GM21723 (cell line): ENCODE measurements at regions not wholly inside any gene's neighbourhood (a gene's known extent, or its start where the extent isn't known, plus 50 kb on each side); places are given as distances from the start of the nearest gene placed in this dataset.
"Not testable (repeated sequence)": the region's sequence is repeated elsewhere in the genome, so short reads cannot be mapped to it uniquely, and the experiment has no call there.

Experiments
- ATAC-seq: cut with Tn5 transposase; IDR thresholded peaks from one replicate; pipeline ENCODE4 v1.9.1; 2021; ENCODE audit warnings: mild to moderate bottlenecking, moderate library complexity; ENCODE audit not compliant: unreplicated experiment

GRCh38 chr11:29490938-29491337 lies 525.9 kb downstream of the KCNA4 start:
- no peak for ATAC-seq

DNA sequence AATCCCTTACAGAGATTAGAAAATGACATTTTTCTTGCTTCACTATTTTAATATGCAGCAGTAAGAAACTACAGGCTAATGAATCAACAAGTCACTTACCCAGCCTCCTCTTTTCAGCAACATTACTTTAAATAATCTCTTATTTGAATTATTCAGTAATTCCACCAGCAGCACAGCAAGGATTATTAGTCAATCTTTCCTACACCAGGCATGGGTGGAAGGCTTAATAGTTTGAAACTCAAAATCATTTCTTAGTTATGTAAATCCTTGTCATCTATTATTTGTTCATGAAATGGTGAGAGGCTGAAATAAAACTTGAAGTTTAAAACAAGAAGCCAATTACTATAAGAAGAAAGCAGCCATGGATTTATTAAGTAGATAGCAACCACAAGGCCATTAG lies 530.5 kb downstream of the KCNA4 start:
- ATAC-seq = no peak

DNA sequence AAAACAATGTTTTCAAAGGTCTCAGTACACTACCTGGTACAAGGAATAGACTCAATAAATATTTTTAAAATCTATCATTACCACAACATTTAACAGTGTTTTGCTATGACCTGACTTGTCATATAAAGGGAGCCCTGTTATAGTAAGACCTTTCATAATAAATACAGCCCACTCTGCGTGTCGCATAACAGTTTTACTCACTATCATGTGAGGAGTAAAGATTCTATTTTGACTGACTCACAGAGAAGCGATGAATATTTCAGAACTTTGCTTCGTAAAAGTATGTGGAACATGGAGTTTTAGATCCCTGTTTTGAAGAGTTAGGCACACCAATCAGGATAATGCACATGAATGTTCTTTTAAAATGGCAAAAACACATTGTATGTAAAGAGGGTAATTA lies 531.2 kb downstream of the KCNA4 start:
- no peak for ATAC-seq

- no peak for ATAC-seq
Measured at GRCh38 chr11:29484548-29484947, 532.3 kb downstream of the KCNA4 start.

DNA sequence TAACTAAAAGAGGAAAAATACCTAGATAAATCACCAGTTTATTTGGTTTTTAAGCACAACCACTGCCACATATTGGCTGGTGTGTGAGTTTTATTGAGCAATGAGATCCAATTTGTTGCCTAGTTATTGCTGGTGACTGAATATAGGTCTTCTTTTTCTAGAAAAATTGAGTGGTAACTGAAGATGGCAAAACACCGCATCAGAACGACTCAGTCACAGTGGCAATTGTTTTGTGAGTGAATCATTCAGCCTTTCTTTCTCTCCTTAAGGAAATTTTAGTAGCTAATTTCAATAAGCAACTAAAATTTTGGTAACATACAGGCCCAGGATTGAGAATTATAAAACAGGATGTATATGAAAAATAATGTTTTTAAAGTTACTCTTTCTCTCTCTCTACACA lies 533.0 kb downstream of the KCNA4 start:
- ATAC-seq = no peak

DNA sequence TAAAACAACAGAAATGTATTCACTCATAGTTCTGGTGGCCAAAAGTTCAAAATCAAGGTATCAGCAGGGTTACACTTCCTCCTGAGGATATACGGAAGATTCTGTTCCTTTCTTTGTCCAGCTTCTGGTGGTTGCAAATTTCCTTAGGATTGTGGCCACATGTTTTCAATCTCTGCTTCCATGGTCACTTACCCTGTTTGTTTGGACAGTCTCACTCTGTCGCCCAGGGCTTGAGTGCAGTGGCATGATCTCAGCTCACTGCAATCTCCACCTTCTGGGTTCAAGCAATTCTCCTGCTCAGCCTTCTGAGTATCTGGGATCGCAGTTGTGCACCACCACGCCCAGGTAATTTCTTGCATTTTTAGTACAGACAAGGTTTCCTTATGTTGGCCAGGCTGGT lies 534.3 kb downstream of the KCNA4 start:
- no peak for ATAC-seq

DNA sequence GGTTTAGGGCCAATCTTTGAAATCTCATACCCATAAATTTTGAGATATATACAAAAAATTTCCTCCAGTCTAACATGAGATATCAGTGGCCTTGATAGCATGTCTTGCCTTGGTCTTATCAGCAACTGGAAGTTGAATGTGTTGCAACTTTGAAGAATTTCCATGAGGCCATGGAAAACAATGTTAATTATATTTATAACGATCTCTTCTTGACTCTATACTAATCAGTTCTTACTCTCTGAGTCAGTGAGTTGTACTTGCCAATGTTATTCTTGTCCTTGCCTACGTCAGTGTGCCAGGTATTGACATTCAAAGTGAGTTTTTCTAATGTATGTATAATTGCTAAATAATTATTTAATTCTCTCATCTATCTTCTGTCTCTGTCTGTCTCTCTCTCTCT lies 535.1 kb downstream of the KCNA4 start:
- ATAC-seq = no peak

GRCh38 chr11:29480981-29481380 lies 535.8 kb downstream of the KCNA4 start:
- ATAC-seq = no peak

DNA sequence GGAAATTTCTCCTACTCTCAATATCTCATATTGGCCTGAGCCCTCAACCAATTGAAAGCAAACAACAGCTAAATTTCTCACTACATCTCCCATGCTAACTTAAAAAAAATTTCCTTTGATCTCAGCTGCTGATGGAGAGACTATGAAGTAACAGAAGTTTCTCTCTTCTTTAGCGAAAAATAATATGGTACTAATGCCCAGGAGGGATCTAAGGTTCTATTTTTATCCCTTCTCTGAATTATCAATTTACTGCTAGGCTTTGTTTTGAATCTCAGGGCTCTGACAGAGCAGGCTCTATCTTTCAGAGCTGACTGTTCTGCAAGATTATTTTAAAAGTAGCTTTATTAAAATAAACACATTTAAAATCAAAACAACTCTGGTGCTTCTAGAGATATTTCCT lies 558.6 kb downstream of the KCNA4 start:
- no peak for ATAC-seq

DNA sequence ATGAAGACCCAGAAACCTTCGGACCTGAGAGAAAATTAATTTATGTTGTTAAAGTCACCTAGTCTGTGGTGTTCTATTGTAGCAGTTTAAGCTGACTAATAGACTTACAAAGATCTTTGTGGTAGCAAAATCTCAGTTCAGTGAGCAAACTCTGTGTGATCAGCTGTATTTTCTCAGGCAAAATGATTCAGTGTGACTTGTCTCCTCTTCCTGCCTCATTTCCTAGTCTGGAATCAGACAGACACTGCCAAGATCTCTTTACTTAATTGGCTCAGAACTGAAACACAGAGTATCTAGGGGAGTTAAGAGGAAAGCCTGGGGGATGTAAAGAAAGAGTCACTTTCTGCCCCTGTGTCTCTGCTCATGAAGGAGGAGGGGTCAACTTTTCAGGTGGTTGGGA lies 564.7 kb downstream of the KCNA4 start:
- ATAC-seq = no peak

DNA sequence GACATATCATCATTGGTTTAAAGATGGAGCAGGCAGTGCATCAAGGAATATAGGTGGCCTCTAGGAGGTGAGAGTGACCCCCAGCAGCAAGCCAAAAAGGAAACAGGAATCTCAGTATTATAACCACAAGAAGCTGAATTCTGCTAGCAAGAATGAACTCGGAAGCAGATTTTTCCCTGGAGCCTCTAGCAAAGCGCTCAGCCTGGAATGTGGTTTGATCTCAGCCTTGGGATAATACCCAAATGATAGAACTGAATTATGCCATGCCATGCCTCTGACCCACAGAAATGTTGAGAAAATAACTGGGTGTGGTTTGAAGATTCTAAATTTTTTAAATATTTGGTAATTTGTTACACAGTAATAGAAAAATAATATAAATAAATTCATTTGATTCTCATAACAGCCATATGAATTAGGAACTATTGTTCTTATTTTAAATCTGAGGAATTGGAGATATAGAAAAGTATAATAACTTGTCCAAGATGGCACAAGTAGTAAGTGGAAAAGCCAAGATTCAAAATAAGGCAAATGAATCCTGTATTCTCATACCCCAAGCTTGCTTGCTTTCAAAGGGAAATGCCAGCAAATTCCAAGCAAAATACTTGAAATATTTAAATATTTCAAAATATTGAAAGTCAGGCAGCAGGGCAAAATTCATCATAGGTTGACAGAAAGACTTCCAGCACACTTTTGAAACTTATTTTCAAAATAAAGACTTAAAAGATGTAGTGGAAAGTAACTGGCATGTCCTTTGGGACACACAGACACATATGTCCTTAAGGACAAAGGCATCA lies 567.4 kb downstream of the KCNA4 start:
- no peak for ATAC-seq

DNA sequence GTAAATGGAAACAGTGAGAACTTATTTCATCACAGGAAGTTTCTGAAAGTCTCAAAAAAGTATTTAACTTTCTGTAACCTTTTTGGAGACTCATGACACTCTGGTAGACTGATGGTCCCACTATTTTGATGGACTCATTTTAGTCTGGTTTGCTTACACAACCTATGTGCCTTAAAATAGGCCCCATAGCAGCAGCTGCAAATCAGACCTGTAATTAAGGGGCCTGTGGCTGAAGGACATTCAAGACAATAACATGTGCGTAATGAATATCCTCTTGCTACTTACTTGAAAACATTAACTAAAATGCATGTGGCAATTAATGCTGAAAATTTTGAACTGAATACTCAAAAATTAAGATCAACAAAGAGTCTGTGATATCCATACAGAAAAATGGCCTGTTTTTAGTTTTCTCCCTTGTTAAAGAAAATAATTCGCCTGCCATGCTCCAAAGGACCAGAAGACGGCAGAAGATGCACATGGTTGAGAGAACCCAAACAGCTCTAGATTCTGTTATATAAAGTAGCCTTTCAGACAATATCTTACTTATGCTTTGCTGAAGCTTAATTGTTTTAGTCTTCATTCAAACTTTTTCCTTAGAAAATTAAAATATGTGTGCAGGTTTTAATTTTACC lies 568.5 kb downstream of the KCNA4 start:
- no peak for ATAC-seq

- ATAC-seq = no peak
Measured at GRCh38 chr11:29447821-29448220, 569.0 kb downstream of the KCNA4 start.

- no peak for ATAC-seq
Measured at GRCh38 chr11:29446132-29446531, 570.7 kb downstream of the KCNA4 start.

GRCh38 chr11:29445191-29445590 lies 571.6 kb downstream of the KCNA4 start:
- ATAC-seq = not testable (repeated sequence)

- ATAC-seq = no peak
Measured at GRCh38 chr11:29438815-29439214, 578.0 kb downstream of the KCNA4 start.

DNA sequence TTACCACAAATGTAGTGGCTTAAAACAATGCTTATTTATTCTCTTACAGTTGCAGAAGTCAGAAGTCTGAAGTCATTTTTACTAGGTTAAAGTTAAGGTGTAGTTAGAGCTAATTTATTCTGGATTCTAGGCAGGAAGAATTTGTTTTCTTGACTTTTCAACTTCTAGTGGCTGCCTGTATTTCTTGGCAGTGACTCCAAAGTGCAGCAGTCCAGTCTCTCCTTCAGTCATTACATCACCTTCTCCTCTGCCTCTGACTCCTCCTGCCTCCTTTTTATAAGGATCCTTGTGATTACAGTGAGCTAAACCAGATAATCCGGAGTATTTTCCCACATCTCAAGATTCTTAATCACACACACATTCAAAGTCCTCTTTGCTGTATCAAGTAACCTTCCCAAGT lies 581.4 kb downstream of the KCNA4 start:
- no peak for ATAC-seq

DNA sequence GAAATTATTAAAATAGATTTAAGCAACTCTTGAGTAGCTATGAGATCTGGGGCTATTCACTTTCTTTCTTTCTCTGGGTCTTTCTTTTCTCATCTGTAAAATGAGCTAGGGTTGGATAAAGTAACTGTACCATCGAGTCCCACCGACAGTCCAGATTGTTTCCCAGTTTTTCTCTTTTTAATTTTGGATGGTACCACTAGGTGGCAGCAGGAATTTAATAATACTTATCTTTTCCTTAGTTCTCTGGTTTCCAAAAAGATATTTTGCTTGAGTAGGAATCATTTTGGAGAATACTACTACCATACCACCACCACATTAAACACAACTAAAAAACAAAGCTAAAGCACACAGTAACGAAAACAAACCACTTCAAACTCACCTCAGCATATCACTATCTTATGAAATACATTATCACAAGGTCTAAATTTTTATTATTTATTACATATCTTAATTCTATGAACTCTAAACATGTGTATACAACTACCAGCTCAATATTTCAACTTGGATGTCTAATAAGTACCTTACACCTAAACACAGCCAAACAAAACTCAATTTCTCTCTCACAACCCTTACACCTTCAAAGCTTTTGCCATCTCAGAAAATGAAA lies 584.0 kb downstream of the KCNA4 start:
- ATAC-seq = no peak

- ATAC-seq = no peak
Measured at GRCh38 chr11:29405305-29405704, 611.5 kb downstream of the KCNA4 start.

DNA sequence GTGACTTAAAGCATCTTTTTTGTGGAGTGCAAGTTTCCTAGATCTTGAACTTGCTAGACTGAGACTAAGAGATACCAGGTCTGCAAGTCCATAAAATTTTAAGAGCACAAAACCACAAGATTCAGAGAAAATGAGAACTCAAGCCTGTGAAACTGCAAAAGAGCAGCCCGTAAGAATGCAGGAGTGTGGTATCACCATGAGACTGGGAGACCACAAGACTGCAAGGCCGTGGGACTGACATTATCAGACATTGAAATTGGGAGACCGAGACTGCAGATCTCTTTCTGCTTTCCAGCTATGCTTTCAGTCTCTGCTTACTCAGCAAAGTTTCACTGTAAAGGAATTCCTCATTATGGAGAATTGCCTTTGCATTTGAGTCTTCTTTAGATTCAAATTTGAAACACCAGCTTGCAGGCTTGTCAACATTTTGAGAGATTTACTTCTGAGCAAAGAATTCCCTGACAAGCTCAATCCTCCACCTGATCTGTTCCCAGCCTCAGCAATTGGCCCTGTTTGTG lies 621.2 kb downstream of the KCNA4 start:
- ATAC-seq = no peak

DNA sequence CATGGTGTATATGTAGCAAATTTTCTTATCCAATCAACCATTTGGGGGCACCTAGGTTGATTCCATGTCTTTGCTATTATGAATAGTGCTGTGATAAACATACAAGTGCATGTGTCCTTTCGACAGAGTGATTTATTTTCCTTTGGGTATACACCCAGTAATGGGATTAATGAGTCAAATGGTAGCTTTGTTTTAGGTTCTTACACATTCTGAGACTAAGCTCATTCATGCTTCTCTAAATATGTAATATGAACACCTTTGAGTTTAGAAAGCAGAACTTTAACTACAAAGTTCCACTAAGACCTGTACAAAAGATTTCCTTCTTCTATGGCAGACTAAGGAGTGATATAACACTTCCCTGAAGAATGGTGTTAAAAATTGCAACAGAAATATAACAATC lies 627.0 kb downstream of the KCNA4 start:
- no peak for ATAC-seq

DNA sequence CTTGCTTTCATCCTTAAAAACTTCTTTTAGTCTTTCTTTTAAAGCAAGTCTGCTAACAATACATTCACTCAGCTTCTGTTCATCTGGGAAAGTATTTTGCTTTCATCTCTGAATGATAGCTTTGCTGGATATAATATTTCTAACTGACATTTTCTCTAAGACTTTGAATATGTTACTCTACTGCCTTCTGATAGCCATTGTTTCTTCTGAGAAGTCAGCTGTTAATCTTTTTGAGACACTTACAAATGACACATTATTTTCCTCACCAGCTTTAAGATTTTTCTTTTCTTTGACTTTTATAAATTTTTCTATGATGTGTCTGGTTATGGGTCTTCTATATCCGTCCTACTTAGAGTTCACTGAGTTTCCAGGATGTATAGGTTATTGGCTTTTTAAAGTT lies 643.1 kb downstream of the KCNA4 start:
- no peak for ATAC-seq
